RWPE1 (cell line): ENCODE measurements at regions not wholly inside any gene's neighbourhood (a gene's known extent, or its start where the extent isn't known, plus 50 kb on each side); places are given as distances from the start of the nearest gene placed in this dataset.

Experiments used
- CTCF ChIA-PET: fragments of 350-600 bp; sonication (Branson Sonifier 250); formaldehyde crosslinking; extraction: SDS; loops from one replicate; lab custom pipeline; 2021; lab: Yijun Ruan, JAX
- POLR2A ChIA-PET: fragments of 400-600 bp; formaldehyde crosslinking; extraction: SDS; loops from one replicate; lab custom pipeline; 2020; ENCODE audit warnings: antibody characterized with exemption; ENCODE audit not compliant: low non-redundant PET; lab: Yijun Ruan, JAX
- DNase-seq: peaks from one replicate; pipeline ENCODE4 v3.0.0; 2012; ENCODE audit warnings: low spot score
- H3K27ac ChIP-seq: fragments of 450-650 bp; 2 replicates; pipeline ENCODE4 v1.5.1; 2017
- TF ChIP-seq, protein P1 (sequence below): fragments of 450-650 bp; conservative IDR thresholded peaks from 2 replicates; pipeline ENCODE4 v1.5.1; 2017; ENCODE audit warnings: low read depth, mild to moderate bottlenecking

DNA sequence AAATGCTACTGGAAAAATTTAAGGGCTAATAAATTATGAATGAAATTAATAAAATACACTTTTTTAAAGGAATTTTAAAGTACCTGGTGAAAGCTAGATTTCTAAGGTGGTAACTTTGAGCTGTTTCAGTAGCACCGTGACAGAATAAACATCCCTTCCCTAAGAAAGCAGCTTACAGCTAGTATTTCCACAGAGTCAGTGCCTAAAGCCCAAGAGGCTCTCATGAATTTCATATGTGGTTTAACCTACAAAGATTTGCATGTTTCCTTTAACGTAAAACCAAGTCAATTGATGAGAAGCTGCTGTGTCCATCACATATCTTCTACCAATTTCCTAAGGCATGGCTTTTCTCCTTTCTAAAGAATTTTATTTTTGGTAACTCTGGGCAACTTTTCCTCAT is 56.8 kb downstream of the IFNG start:
- no peak for DNase-seq
- H3K27ac ChIP-seq: no peak overlapping the region
- CTCF ChIA-PET: interaction anchor here (0.5 to 0.9 kb wide), 4 partner anchors 21 to 546 kb away, joined by 3 to 5 read pairs (median 3); no protein-coding TSS in a partner anchor
- TF ChIP-seq, protein P1, sequence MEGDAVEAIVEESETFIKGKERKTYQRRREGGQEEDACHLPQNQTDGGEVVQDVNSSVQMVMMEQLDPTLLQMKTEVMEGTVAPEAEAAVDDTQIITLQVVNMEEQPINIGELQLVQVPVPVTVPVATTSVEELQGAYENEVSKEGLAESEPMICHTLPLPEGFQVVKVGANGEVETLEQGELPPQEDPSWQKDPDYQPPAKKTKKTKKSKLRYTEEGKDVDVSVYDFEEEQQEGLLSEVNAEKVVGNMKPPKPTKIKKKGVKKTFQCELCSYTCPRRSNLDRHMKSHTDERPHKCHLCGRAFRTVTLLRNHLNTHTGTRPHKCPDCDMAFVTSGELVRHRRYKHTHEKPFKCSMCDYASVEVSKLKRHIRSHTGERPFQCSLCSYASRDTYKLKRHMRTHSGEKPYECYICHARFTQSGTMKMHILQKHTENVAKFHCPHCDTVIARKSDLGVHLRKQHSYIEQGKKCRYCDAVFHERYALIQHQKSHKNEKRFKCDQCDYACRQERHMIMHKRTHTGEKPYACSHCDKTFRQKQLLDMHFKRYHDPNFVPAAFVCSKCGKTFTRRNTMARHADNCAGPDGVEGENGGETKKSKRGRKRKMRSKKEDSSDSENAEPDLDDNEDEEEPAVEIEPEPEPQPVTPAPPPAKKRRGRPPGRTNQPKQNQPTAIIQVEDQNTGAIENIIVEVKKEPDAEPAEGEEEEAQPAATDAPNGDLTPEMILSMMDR: no peak
- POLR2A ChIA-PET: no interaction called here

DNA sequence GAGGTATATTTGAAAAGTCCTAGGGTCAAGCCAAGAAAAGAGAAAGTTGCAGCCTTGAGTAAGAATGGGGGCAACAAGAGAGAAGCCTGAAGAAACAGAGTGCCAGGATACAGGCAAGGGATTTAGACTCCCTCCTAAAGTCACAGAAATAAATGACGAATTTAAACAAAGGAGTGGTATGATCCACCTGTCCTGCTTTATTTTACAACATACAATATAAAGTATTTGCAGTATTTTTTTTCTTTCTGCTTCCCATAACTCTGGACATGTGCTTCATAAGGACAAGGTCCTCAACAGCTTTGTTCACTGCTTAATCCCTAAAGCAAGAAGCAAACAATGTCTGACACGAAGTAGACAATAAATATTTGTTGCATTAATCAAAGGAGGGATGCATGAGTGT is 57.4 kb downstream of the IFNG start:
- no peak for DNase-seq
- ChIA-PET POLR2A (no interaction called here), CTCF (interaction anchor here (0.6 kb wide), 1 partner anchor 29 kb away, joined by 3 read pairs; no protein-coding TSS in a partner anchor)
- TF ChIP-seq, protein P1: no peak
- no peak overlapping the region for H3K27ac ChIP-seq

DNA sequence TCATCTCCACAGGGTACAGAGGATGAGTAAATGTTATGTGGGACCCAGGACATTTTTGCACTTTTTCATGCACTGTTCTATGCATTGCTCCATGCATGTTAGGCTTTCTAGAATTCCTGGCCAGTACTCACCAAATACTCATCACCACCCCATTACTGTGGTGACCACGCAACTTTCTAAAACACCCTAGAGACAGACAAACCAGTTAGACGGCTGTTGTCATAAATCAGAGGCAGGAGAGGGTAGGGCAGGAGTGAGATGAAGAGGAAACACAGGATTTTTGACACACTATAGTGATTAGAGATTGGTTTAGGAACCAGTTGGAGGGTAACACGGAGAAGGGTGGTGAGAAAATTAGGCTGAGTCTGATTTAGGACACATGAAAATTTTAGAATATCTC is 59.3 kb downstream of the IFNG start:
- CTCF ChIA-PET: no interaction called here
- no peak overlapping the region for H3K27ac ChIP-seq
- POLR2A ChIA-PET: no interaction called here
- DNase-seq: peak; percentile 81
- TF ChIP-seq, protein P1: no peak

DNA sequence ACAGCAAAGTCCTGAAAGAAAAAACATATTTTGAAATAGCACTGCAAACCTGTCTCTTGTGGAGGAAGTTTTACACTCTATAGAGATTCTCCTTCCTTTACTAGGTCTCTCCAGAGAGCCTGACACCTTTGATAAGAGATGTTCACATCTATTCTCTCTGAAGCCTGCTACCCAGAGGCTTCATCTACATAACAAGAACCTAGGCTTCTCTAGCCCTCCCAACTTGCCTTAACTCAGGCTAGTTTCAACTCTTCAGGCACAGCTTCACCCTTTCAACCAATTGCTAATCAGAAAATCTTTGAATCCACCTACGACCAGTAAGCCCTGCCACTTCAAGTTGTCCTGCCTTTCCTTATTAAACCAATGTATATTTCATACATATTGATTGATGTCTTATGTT is 60.6 kb downstream of the IFNG start:
- POLR2A ChIA-PET: no interaction called here
- H3K27ac ChIP-seq: no peak overlapping the region
- CTCF ChIA-PET: no interaction called here
- TF ChIP-seq, protein P1: no peak
- no peak for DNase-seq

DNA sequence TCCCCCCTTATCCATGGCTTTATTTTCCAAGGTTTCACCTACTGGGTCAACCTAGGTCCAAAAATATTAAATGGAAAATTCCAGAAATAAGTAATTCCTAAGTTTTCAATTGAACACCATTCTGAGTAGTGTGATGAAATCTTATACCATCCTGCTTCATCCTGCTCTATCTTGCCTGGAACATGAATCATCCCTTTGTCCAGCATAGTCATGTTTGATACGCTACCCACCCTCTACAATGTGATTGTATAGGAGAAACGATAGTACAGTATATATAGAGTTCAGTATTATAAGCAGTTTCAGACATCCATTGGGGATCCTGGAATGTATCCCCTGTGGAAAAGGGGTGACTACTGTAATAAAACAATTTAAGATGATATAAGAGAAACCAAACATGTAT is 62.2 kb downstream of the IFNG start:
- DNase-seq: peak; percentile 75
- TF ChIP-seq, protein P1: no peak
- H3K27ac ChIP-seq: no peak overlapping the region
- CTCF ChIA-PET: no interaction called here
- POLR2A ChIA-PET: no interaction called here

DNA sequence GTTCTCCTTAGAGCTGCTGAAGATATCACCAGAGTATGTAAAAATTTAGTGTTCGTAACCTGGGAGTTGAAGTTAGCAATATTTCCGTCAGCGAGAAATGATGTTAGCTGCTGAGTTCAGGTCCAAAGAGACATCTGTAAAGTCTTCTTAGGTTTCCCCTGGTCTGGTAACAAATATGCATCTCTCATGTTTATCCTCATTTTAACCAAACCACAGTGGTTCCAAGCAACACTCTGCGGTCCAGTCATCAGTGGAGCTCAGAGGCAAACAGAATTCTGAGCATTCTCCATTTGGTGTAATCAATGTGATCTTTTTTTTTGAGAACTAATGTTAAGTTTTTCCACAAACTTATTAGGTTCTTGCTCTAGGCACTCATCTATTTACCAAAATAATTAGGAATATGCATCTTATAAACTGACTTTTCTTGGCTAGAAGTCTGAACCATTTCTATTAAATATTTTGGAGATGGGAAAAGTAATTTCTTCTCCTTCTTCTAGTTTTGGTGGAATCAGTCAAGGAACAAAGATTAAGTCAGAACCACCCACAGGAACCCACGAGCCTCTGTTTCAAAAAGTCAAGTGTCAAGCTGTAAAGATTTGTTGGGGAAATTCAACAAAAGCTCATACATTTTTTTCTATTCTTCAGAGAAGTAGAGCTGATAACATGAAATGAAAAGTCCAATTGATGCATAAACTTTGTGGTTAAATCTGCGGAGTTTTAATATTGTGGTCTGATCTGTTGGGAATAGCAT is 64.7 kb downstream of the IFNG start:
- ChIA-PET CTCF (no interaction called here), POLR2A (no interaction called here)
- no peak for DNase-seq
- TF ChIP-seq, protein P1: no peak
- no peak overlapping the region for H3K27ac ChIP-seq
